ENCODE measurements at regions not wholly inside any gene's neighbourhood (a gene's known extent, or its start where the extent isn't known, plus 50 kb on each side); places are given as distances from the start of the nearest gene placed in this dataset.

GRCh38 chr12:124477107-124477915 is 90.1 kb downstream of the NCOR2 start:
- peaks cover 0 to 82% (median 43%) of the 10 kb centered on the region in 9 donors for H3K36me3 ChIP-seq
- H3K27ac ChIP-seq, result no peak overlapping the region
- ATAC-seq, result no peak
- intact Hi-C loops (cut with DNase I), result loop anchor here in 1 of 10 donors (5.0 kb wide), 1 partner anchor 40 kb away; no protein-coding TSS in a partner anchor
- peaks cover 5 to 63% (median 30%) of the 10 kb centered on the region in 9 donors for H3K4me1 ChIP-seq
- DNase-seq, result peak in 1 of 2 donors; percentile 6
- no peaks in the 10 kb centered on the region for H3K27me3 ChIP-seq
- no peak for TF ChIP-seq CTCF (IDR thresholded peaks at IDR 0.05)
- no peak overlapping the region for H3K4me3 ChIP-seq
- H3K9me3 ChIP-seq, result peaks cover 0 to 16% (median 0%) of the 10 kb centered on the region in 11 donors
- WGBS, 2 donors, result 82 to 87% methylated on average over 15 of the region's 15 CpGs

- Histone ChIP-seq H3K4me1 (peaks cover 5 to 55% (median 25%) of the 10 kb centered on the region in 9 donors), H3K36me3 (peaks cover 0 to 82% (median 50%) of the 10 kb centered on the region in 9 donors), H3K4me3 (no peak overlapping the region), H3K27me3 (no peaks in the 10 kb centered on the region), H3K9me3 (peaks cover 0 to 16% (median 0%) of the 10 kb centered on the region in 11 donors), H3K27ac (peak overlapping the region in 2 of 10 donors; percentile 15 to 76)
- 98 to 99% methylated on average over 10 of the region's 10 CpGs for WGBS, 2 donors
- intact Hi-C loops (cut with DNase I), result loop anchor here in 1 of 10 donors (5.0 kb wide), 1 partner anchor 41 kb away; no protein-coding TSS in a partner anchor
- ATAC-seq (no peak), DNase-seq (peak in 1 of 2 donors; percentile 14)
- TF ChIP-seq CTCF (IDR thresholded peaks at IDR 0.05), result no peak
Observed at GRCh38 chr12:124476011-124476400, 91.4 kb downstream of the NCOR2 start.

GRCh38 chr12:124475295-124476010 is 92.0 kb downstream of the NCOR2 start:
- intact Hi-C loops (cut with DNase I), result loop anchor here in 1 of 10 donors (5.0 kb wide), 1 partner anchor 42 kb away; no protein-coding TSS in a partner anchor
- Histone ChIP-seq H3K36me3 (peaks cover 0 to 88% (median 50%) of the 10 kb centered on the region in 9 donors), H3K9me3 (peaks cover 0 to 16% (median 0%) of the 10 kb centered on the region in 11 donors), H3K27ac (peak overlapping the region in 9 of 10 donors; percentile 17 to 76 (median 54)), H3K27me3 (no peaks in the 10 kb centered on the region), H3K4me3 (no peak overlapping the region), H3K4me1 (peaks cover 5 to 49% (median 21%) of the 10 kb centered on the region in 9 donors)
- WGBS, 2 donors, result 72 to 82% methylated on average over 14 of the region's 14 CpGs
- peak in 7 of 8 donors; percentile 25 to 63 (median 45) for ATAC-seq
- DNase-seq, result peak in 1 of 2 donors; percentile 49
- no peak for TF ChIP-seq CTCF (IDR thresholded peaks at IDR 0.05)

- Histone ChIP-seq H3K4me3 (no peak overlapping the region), H3K27ac (peak overlapping the region in 9 of 10 donors; percentile 17 to 76 (median 54)), H3K4me1 (peaks cover 0 to 42% (median 13%) of the 10 kb centered on the region in 9 donors), H3K36me3 (peaks cover 0 to 95% (median 50%) of the 10 kb centered on the region in 9 donors), H3K9me3 (peaks cover 0 to 16% (median 0%) of the 10 kb centered on the region in 11 donors), H3K27me3 (no peaks in the 10 kb centered on the region)
- WGBS, 2 donors, result 46 to 74% methylated on average over 9 of the region's 9 CpGs
- no peak for TF ChIP-seq CTCF (IDR thresholded peaks at IDR 0.05)
- DNase-seq (peak; percentile 77 to 79), ATAC-seq (peak; percentile 84 to 97 (median 91))
- intact Hi-C loops (cut with DNase I), result loop anchor here in 1 of 10 donors (5.0 kb wide), 1 partner anchor 43 kb away; no protein-coding TSS in a partner anchor
Observed at GRCh38 chr12:124474709-124475108, 92.7 kb downstream of the NCOR2 start.

Measured in heart right ventricle (tissue), 16 donors.